Calu3 (cell line): ENCODE measurements at regions not wholly inside any gene's neighbourhood (a gene's known extent, or its start where the extent isn't known, plus 50 kb on each side); places are given as distances from the start of the nearest gene placed in this dataset.

ENCODE experiments used
- BruUV-seq: library from RNA; stranded (reverse); fragments of 400-500 nt; replicated peaks from 2 replicates; lab custom pipeline; 2021; lab: Mats Ljungman, UMichigan
- CTCF ChIA-PET: fragments of 300-600 bp; sonication (Branson Sonifier 250); formaldehyde crosslinking; loops from one replicate; lab custom pipeline; 2022; ENCODE audit warnings: antibody characterized with exemption; lab: Charles Lee
- DNase-seq: peaks from one replicate; pipeline ENCODE4 v3.0.0; 2022
- H3K27ac Mint-ChIP-seq: one replicate; pipeline ENCODE4 v1.8.0; 2022; ENCODE audit warnings: mixed read lengths; ENCODE audit not compliant: unreplicated experiment
- H3K27me3 Mint-ChIP-seq: one replicate; pipeline ENCODE4 v1.8.0; 2022; ENCODE audit warnings: mixed read lengths; ENCODE audit not compliant: unreplicated experiment
- H3K36me3 Mint-ChIP-seq: one replicate; pipeline ENCODE4 v1.8.0; 2022; ENCODE audit warnings: mild to moderate bottlenecking, moderate library complexity, mixed read lengths; ENCODE audit not compliant: insufficient read depth, unreplicated experiment
- H3K4me1 Mint-ChIP-seq: one replicate; pipeline ENCODE4 v1.8.0; 2022; ENCODE audit warnings: mild to moderate bottlenecking, low read depth, mixed read lengths; ENCODE audit not compliant: unreplicated experiment
- H3K4me3 Mint-ChIP-seq: one replicate; pipeline ENCODE4 v1.8.0; 2022; ENCODE audit warnings: mild to moderate bottlenecking, low read depth, moderate library complexity, mixed read lengths; ENCODE audit not compliant: unreplicated experiment
- H3K9me3 Mint-ChIP-seq: one replicate; pipeline ENCODE4 v1.8.0; 2022; ENCODE audit warnings: low read depth, mixed read lengths; ENCODE audit not compliant: unreplicated experiment
- intact Hi-C: fragments of 100-400 bp; cut with micrococcal nuclease; formaldehyde crosslinking; loops from one replicate; pipeline ENCODE4 v1.10.0; 2022; ENCODE audit not compliant: unreplicated experiment
- TF ChIP-seq, protein P1 (sequence below): fragments of 200-600 bp; IDR thresholded peaks from one replicate; pipeline ENCODE4 v1.8.0; 2022; ENCODE audit warnings: antibody characterized with exemption; ENCODE audit not compliant: unreplicated experiment

DNA sequence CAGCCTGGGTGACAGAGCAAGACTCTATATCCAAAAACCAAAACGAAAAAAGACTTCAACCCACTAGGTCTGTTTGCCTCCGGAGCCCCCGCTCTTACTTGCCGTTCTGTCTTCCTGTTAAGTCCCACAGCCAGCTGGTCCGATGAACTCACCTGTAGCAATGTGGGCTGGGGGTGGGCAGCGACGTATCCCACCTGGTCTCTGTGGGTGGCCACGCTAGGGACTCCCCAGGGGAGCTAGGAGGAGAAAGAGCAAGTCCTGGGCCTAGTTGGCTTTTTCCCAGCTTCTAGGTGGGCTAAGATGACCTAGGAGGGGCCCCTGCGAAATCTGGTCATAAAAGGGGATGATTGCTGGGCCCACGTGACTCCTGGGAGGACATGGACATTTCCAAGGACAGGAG lies 166.0 kb upstream of the KCNG1 start:
- intact Hi-C loops, result no loop called here
- CTCF ChIA-PET, result interaction anchor here (1.6 kb wide), 1 partner anchor 201 kb away, joined by 3 read pairs; no protein-coding TSS in a partner anchor

DNA sequence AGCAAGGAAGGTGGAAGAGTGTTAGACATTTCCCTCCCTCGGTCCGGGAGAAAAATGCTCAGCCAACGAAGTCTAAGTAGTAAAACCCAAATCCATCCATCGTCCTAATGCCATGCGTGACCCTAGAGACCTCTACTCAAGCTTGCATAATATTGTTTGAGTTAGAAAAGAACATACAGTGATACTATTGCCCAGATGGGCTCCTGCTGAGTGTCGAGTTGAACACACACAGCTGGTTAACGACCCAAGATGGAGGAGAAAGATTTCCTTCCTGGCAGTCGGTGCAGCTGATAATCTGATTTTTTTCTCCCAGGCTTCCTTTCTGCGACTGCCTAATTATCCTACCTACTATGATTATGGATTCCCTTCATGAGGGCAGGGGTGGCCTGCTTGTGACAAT lies 164.4 kb upstream of the KCNG1 start:
- no peaks in the 10 kb centered on the region for H3K9me3 Mint-ChIP-seq
- intact Hi-C loops, result no loop called here
- TF ChIP-seq, protein P1, sequence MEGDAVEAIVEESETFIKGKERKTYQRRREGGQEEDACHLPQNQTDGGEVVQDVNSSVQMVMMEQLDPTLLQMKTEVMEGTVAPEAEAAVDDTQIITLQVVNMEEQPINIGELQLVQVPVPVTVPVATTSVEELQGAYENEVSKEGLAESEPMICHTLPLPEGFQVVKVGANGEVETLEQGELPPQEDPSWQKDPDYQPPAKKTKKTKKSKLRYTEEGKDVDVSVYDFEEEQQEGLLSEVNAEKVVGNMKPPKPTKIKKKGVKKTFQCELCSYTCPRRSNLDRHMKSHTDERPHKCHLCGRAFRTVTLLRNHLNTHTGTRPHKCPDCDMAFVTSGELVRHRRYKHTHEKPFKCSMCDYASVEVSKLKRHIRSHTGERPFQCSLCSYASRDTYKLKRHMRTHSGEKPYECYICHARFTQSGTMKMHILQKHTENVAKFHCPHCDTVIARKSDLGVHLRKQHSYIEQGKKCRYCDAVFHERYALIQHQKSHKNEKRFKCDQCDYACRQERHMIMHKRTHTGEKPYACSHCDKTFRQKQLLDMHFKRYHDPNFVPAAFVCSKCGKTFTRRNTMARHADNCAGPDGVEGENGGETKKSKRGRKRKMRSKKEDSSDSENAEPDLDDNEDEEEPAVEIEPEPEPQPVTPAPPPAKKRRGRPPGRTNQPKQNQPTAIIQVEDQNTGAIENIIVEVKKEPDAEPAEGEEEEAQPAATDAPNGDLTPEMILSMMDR, result no peak
- H3K4me3 Mint-ChIP-seq, result no peak overlapping the region
- no peaks in the 10 kb centered on the region for H3K36me3 Mint-ChIP-seq
- H3K27me3 Mint-ChIP-seq, result peaks cover 21% of the 10 kb centered on the region
- no peak for DNase-seq
- no peak overlapping the region for H3K27ac Mint-ChIP-seq
- CTCF ChIA-PET, result no interaction called here
- no peaks in the 10 kb centered on the region for H3K4me1 Mint-ChIP-seq
- BruUV-seq, result no TSS peak

More for the DNA sequence above, 166.0 kb upstream of the KCNG1 start:
- Mint-ChIP-seq H3K4me3 (no peak overlapping the region), H3K27me3 (peaks cover 4% of the 10 kb centered on the region), H3K4me1 (no peaks in the 10 kb centered on the region), H3K36me3 (no peaks in the 10 kb centered on the region), H3K9me3 (no peaks in the 10 kb centered on the region), H3K27ac (no peak overlapping the region)
- DNase-seq, result no peak
- no TSS peak for BruUV-seq
- TF ChIP-seq, protein P1, result no peak

DNA sequence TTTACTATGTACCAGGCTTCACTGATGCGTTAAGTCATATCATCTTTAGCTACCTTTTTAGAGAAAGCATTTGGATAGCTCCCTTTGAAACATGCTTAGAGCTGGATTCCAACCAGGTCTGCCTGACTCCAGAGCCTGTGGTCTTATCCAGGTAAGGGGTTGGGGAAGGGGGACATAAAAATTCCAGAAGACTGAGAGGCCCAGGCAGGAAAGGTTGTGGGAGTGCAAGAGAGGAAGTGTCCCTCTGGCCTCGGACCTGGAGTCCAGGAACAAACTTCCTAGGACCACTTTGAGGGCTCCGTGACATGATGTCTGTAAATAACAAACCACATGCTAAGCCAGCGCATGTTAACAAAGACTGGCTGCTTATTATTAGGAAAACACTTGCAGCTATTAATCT lies 163.0 kb upstream of the KCNG1 start:
- peaks cover 25% of the 10 kb centered on the region for H3K27me3 Mint-ChIP-seq
- H3K9me3 Mint-ChIP-seq, result no peaks in the 10 kb centered on the region
- no TSS peak for BruUV-seq
- intact Hi-C loops, result no loop called here
- TF ChIP-seq, protein P1, result no peak
- H3K36me3 Mint-ChIP-seq, result no peaks in the 10 kb centered on the region
- CTCF ChIA-PET, result interaction anchor here (1.0 kb wide), 1 partner anchor 18 kb away, joined by 3 read pairs; no protein-coding TSS in a partner anchor
- no peaks in the 10 kb centered on the region for H3K4me1 Mint-ChIP-seq
- H3K27ac Mint-ChIP-seq, result no peak overlapping the region
- DNase-seq, result no peak
- H3K4me3 Mint-ChIP-seq, result no peak overlapping the region

DNA sequence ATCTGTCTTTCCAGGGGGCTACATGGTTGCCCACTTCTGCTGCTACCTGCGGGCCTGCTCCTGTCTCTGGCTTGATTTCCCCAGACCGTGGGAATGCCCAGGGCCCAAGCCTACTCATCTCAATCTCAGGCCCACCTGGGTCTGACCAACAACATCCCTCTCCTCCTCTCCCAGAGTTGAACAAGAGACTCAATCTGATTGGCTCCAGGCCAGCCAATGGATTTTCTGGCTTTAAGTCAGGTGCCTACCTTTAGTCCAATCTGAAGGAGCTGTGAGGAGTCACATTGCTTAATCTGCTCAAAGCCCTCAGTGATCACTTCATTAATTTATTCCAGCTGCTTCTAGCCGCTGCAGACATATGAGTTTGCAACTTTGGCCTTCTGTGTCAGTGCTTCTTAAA lies 162.4 kb upstream of the KCNG1 start:
- BruUV-seq, result no TSS peak
- Mint-ChIP-seq H3K4me3 (no peak overlapping the region), H3K27ac (no peak overlapping the region), H3K4me1 (no peaks in the 10 kb centered on the region), H3K36me3 (no peaks in the 10 kb centered on the region), H3K27me3 (peaks cover 30% of the 10 kb centered on the region), H3K9me3 (no peaks in the 10 kb centered on the region)
- intact Hi-C loops, result no loop called here
- no peak for DNase-seq
- CTCF ChIA-PET, result interaction anchor here (1.0 kb wide), 1 partner anchor 18 kb away, joined by 3 read pairs; no protein-coding TSS in a partner anchor
- TF ChIP-seq, protein P1, result no peak
